ENCODE measurements at regions not wholly inside any gene's neighbourhood (a gene's known extent, or its start where the extent isn't known, plus 50 kb on each side); places are given as distances from the start of the nearest gene placed in this dataset.

- TF ChIP-seq CTCF (IDR thresholded peaks at IDR 0.05) = no peak
- no peak for TF ChIP-seq POLR2AphosphoS5 (IDR thresholded peaks at IDR 0.05)
- no peak for TF ChIP-seq POLR2A (IDR thresholded peaks at IDR 0.05)
Observed at GRCh38 chr7:37527109-37527508, 78.4 kb upstream of the ELMO1 start.

Data from upper lobe of left lung (tissue), 4 donors.